IPS DF 6.9 (cell line): ENCODE measurements at regions not wholly inside any gene's neighbourhood (a gene's known extent, or its start where the extent isn't known, plus 50 kb on each side); places are given as distances from the start of the nearest gene placed in this dataset.

Experiments used
- DNase-seq: peaks from one replicate; pipeline ENCODE4 v3.0.0-alpha.2; 2013; ENCODE audit warnings: low read depth, low spot score
- H3K27ac ChIP-seq: one replicate; pipeline ENCODE4 v1.5.1; 2013; ENCODE audit warnings: low read length, control low read depth
- H3K27me3 ChIP-seq: 2 replicates; pipeline ENCODE4 v1.6.1; 2013; ENCODE audit warnings: mild to moderate bottlenecking, low read length; ENCODE audit not compliant: control insufficient read depth, insufficient read depth
- H3K36me3 ChIP-seq: 2 replicates; pipeline ENCODE4 v1.6.1; 2013; ENCODE audit warnings: low read length; ENCODE audit not compliant: control insufficient read depth, insufficient read depth
- H3K4me1 ChIP-seq: 2 replicates; pipeline ENCODE4 v1.6.1; 2013; ENCODE audit warnings: low read length; ENCODE audit not compliant: control insufficient read depth, insufficient read depth
- H3K4me3 ChIP-seq: 2 replicates; pipeline ENCODE4 v1.5.1; 2013; ENCODE audit warnings: mild to moderate bottlenecking, low read length
- H3K9me3 ChIP-seq: 2 replicates; pipeline ENCODE4 v1.6.1; 2013; ENCODE audit warnings: low read length, inconsistent platforms; ENCODE audit not compliant: control insufficient read depth, insufficient read depth
- WGBS: extraction: QIAGEN DNeasy Blood & Tissue Kit; methylation state at CpG from one replicate; pipeline ENCODE4 v1.1.7; 2013; ENCODE audit warnings: mixed read lengths, missing lambda C conversion rate; ENCODE audit not compliant: insufficient read length, insufficient coverage; 5-methylcytosine and 5-hydroxymethylcytosine counted together

DNA sequence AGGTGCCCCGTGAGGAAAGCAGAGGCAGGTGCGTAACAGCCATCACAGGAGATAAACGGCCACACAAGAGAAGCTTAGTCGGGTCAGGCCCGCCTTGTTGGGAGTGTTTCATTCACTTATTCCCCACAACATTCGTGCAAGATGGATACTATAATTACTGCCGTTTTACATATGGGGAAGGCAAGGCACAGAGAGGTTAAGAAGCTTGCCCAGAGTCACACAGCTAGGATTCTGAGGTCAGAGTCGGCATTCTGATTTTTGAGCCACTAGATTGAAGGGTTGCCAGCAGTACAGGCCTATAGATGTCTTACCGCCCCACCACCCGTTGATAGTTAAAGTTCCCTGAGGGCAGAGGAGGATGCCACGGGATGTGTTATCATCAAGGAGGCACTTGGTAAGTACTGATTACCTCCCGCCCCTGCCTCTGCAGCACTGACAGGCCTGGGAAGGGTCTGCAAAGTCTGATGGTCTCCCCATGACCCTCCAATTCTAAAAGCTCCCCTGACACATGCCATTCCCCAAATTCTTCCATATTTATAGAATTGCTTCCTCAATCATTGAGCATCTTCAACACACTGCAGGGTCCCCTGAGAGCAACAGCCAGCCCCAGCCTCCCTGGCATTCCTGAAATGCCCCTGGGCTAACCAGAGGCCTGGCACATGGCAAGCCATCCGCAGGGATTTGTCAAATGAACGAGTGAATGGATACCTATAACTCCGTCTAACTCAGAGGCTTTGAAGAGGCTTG, 74.7 kb upstream of the CLDN14 start:
- H3K4me3 ChIP-seq: no peak overlapping the region
- no peak for DNase-seq
- H3K9me3 ChIP-seq: no peaks in the 10 kb centered on the region
- no peaks in the 10 kb centered on the region for H3K36me3 ChIP-seq
- no CpG with 5 or more reads among the region's 15 CpGs for WGBS
- peaks cover 3% of the 10 kb centered on the region for H3K4me1 ChIP-seq
- H3K27ac ChIP-seq: no peak overlapping the region
- H3K27me3 ChIP-seq: no peaks in the 10 kb centered on the region

DNA sequence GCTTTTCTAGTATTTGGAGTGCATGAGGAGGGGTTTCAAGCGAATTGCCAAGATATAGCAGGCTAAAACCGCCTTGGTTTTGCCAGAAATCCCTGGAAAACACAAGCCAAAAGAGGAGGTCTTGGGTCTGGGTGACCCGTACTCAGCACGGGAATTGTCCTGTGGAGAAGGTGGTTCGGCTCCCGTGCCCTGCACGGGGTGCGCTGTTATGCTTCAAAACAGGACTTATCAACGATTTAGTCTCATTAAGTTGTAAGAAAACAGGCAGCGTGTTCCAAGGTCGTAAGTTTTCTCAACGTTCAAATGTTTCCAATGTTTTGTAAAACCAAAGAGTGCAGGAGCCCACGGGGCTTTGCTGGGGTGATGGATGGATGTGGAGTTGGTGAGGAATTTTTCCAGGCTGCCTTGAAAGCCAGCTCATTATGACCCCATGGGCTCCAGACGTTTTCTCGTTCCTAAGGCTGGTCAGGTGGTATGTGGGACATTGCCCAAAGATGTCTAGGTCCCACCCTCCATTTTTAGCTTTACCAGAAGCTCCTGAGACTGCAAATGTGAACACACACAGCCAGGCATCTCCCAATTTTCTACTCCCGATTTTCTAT, 75.4 kb upstream of the CLDN14 start:
- Histone ChIP-seq H3K36me3 (no peaks in the 10 kb centered on the region), H3K9me3 (no peaks in the 10 kb centered on the region), H3K27ac (no peak overlapping the region), H3K4me1 (no peaks in the 10 kb centered on the region; the same call in 1 of the 2 replicates), H3K27me3 (no peaks in the 10 kb centered on the region), H3K4me3 (no peak overlapping the region)
- WGBS: no CpG with 5 or more reads among the region's 16 CpGs
- DNase-seq: no peak

DNA sequence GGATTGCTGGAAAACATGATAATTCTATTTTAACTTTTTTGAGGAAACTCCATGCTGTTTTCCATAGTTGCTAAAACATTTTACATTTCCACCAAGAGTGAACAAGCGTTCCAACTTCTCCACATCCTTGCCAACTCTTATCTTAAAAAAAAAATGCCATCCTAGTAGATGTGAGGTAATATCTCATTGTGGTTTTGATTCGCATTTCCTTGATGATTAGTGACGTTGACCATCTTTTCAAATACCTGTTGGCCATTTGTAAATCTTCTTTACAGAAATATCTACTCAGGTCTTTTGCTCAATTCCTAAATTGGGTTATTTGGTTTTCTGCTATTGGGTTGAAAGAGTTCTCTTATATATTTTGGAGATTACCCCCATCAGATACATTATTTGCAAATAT, 77.4 kb upstream of the CLDN14 start:
- WGBS: no CpG with 5 or more reads among the region's 3 CpGs

GRCh38 chr21:36560933-36561575, 81.1 kb upstream of the CLDN14 start:
- no CpG with 5 or more reads among the region's 7 CpGs for WGBS
- Histone ChIP-seq H3K27me3 (no peaks in the 10 kb centered on the region), H3K36me3 (no peaks in the 10 kb centered on the region), H3K4me1 (no peaks in the 10 kb centered on the region), H3K27ac (no peak overlapping the region), H3K9me3 (no peaks in the 10 kb centered on the region), H3K4me3 (no peak overlapping the region)
- DNase-seq: no peak

More for the DNA sequence above, 77.4 kb upstream of the CLDN14 start:
- Histone ChIP-seq H3K9me3 (no peaks in the 10 kb centered on the region), H3K36me3 (no peaks in the 10 kb centered on the region), H3K27ac (no peak overlapping the region), H3K4me1 (no peaks in the 10 kb centered on the region), H3K27me3 (no peaks in the 10 kb centered on the region), H3K4me3 (no peak overlapping the region)
- no peak for DNase-seq

- WGBS: no CpG with 5 or more reads among the region's 12 CpGs
- Histone ChIP-seq H3K36me3 (no peaks in the 10 kb centered on the region), H3K4me3 (no peak overlapping the region), H3K27me3 (no peaks in the 10 kb centered on the region), H3K4me1 (no peaks in the 10 kb centered on the region), H3K9me3 (no peaks in the 10 kb centered on the region), H3K27ac (no peak overlapping the region)
- DNase-seq: no peak
These were observed 83.5 kb upstream of the CLDN14 start for GRCh38 chr21:36563341-36563926.

GRCh38 chr21:36564647-36565046, 84.7 kb upstream of the CLDN14 start:
- DNase-seq: no peak
- Histone ChIP-seq H3K4me3 (no peak overlapping the region), H3K27me3 (no peaks in the 10 kb centered on the region), H3K27ac (no peak overlapping the region), H3K36me3 (no peaks in the 10 kb centered on the region), H3K4me1 (no peaks in the 10 kb centered on the region), H3K9me3 (no peaks in the 10 kb centered on the region)
- WGBS: no CpG with 5 or more reads among the region's 1 CpG

- Histone ChIP-seq H3K9me3 (no peaks in the 10 kb centered on the region), H3K4me3 (no peak overlapping the region), H3K27ac (no peak overlapping the region), H3K4me1 (no peaks in the 10 kb centered on the region), H3K27me3 (no peaks in the 10 kb centered on the region), H3K36me3 (no peaks in the 10 kb centered on the region)
- no CpG with 5 or more reads among the region's 2 CpGs for WGBS
- DNase-seq: no peak
These were observed 85.6 kb upstream of the CLDN14 start for GRCh38 chr21:36565540-36565939.

- no CpG with 5 or more reads among the region's 7 CpGs for WGBS
- DNase-seq: no peak
- no peak overlapping the region for H3K27ac ChIP-seq
- H3K36me3 ChIP-seq: no peaks in the 10 kb centered on the region
- no peaks in the 10 kb centered on the region for H3K4me1 ChIP-seq
- H3K27me3 ChIP-seq: no peaks in the 10 kb centered on the region
- no peaks in the 10 kb centered on the region for H3K9me3 ChIP-seq
- no peak overlapping the region for H3K4me3 ChIP-seq
These were observed 86.7 kb upstream of the CLDN14 start for GRCh38 chr21:36566644-36567043.

- Histone ChIP-seq H3K27me3 (no peaks in the 10 kb centered on the region), H3K9me3 (no peaks in the 10 kb centered on the region), H3K27ac (no peak overlapping the region), H3K36me3 (no peaks in the 10 kb centered on the region), H3K4me3 (no peak overlapping the region), H3K4me1 (no peaks in the 10 kb centered on the region)
- no peak for DNase-seq
- no CpG with 5 or more reads among the region's 5 CpGs for WGBS
These were observed 87.4 kb upstream of the CLDN14 start for GRCh38 chr21:36567216-36567885.

DNA sequence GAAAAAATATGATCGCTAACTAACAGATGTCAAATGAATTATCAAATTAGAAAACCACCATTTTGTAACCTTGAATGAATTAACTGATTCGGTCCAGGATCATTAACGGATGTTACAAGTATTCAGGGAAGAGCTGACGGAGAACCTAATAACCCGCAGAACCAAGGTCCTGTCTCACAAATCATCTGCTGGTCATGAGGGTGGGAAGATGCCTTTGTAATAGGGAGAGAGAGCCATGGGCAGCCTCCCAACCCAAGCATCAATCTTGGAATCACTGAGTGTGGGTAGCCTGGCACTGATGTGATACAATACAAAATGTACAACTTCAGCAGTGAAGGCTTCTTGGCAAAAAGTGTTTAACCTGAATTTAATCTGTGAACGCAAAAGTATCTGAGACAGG, 89.6 kb upstream of the CLDN14 start:
- H3K4me3 ChIP-seq: no peak overlapping the region
- H3K36me3 ChIP-seq: no peaks in the 10 kb centered on the region
- no peak overlapping the region for H3K27ac ChIP-seq
- H3K9me3 ChIP-seq: no peaks in the 10 kb centered on the region
- WGBS: no CpG with 5 or more reads among the region's 6 CpGs
- DNase-seq: no peak
- H3K4me1 ChIP-seq: no peaks in the 10 kb centered on the region
- H3K27me3 ChIP-seq: no peaks in the 10 kb centered on the region
